Suprapubic skin (tissue), 4 donors: ENCODE measurements at regions not wholly inside any gene's neighbourhood (a gene's known extent, or its start where the extent isn't known, plus 50 kb on each side); places are given as distances from the start of the nearest gene placed in this dataset.

ENCODE experiments used
- DNase-seq, 2 donors: peaks; one replicate each; pipeline ENCODE4 v3.0.0-alpha.2; 2019; ENCODE audit warnings: low spot score in 2 of 2
- H3K27ac ChIP-seq: fragments of 200-600 bp; sonication (generic); one replicate; pipeline ENCODE4 v1.5.1; 2019
- H3K27me3 ChIP-seq: fragments of 200-600 bp; sonication (generic); one replicate; pipeline ENCODE4 v1.5.1; 2019
- H3K36me3 ChIP-seq: fragments of 200-600 bp; sonication (generic); one replicate; pipeline ENCODE4 v1.5.1; 2019
- H3K4me1 ChIP-seq: fragments of 200-600 bp; sonication (generic); one replicate; pipeline ENCODE4 v1.5.1; 2019
- H3K4me3 ChIP-seq: fragments of 200-600 bp; sonication (generic); one replicate; pipeline ENCODE4 v1.5.1; 2019; ENCODE audit warnings: mild to moderate bottlenecking
- H3K9me3 ChIP-seq: fragments of 200-600 bp; sonication (generic); one replicate; pipeline ENCODE4 v1.5.1; 2019
- EP300 ChIP-seq: sonication (generic); formaldehyde crosslinking; IDR thresholded peaks from one replicate; pipeline ENCODE4 v1.6.1; 2017; ENCODE audit warnings: antibody characterized with exemption
- POLR2A ChIP-seq, 2 donors: fragments of 450-650 bp; IDR thresholded peaks; one replicate each; pipeline ENCODE4 v1.6.1; 2017; ENCODE audit warnings: antibody characterized with exemption in 2 of 2, mild to moderate bottlenecking in 2 of 2, moderate library complexity in 2 of 2
- POLR2AphosphoS5 ChIP-seq, 3 donors: sonication (generic); formaldehyde crosslinking; IDR thresholded peaks; one replicate each; pipeline ENCODE4 v1.6.1; 2017; ENCODE audit warnings: antibody characterized with exemption in 3 of 3
- WGBS: methylation state at CpG from one replicate; pipeline ENCODE4 v1.1.5; 2018; 5-methylcytosine and 5-hydroxymethylcytosine counted together
- TF ChIP-seq, protein P1 (sequence below), 2 donors: fragments of 200-600 bp in 1 of 2; fragments of 450-650 bp in 1 of 2; sonication (generic) in 1 of 2; IDR thresholded peaks; one replicate each; pipeline ENCODE4 v1.5.1; 2016 to 2019; ENCODE audit warnings: antibody characterized with exemption in 2 of 2, mild to moderate bottlenecking in 1 of 2, moderate library complexity in 1 of 2

DNA sequence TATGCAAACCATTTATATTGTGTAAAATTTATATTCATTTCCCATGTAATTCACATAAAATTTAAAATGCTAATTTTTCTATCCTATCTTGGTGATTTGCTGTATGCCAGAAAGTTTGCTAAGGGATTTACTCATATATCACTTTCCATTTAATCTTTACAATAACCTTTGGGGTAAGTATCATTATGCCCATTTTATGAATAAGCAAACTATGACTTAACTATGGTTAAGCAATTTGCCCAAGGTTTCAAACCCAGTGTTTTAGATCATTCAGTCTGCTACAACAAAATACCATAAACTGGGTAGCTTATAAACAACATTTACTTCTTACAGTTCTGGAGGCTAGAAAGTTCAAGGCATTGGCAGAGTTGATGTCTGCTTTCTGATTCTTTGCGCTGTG lies 246.4 kb upstream of the TMEM161B start:
- H3K4me3 ChIP-seq: no peak overlapping the region
- no peak for DNase-seq
- no peak for TF ChIP-seq POLR2A (IDR thresholded peaks at IDR 0.05)
- TF ChIP-seq, protein P1, sequence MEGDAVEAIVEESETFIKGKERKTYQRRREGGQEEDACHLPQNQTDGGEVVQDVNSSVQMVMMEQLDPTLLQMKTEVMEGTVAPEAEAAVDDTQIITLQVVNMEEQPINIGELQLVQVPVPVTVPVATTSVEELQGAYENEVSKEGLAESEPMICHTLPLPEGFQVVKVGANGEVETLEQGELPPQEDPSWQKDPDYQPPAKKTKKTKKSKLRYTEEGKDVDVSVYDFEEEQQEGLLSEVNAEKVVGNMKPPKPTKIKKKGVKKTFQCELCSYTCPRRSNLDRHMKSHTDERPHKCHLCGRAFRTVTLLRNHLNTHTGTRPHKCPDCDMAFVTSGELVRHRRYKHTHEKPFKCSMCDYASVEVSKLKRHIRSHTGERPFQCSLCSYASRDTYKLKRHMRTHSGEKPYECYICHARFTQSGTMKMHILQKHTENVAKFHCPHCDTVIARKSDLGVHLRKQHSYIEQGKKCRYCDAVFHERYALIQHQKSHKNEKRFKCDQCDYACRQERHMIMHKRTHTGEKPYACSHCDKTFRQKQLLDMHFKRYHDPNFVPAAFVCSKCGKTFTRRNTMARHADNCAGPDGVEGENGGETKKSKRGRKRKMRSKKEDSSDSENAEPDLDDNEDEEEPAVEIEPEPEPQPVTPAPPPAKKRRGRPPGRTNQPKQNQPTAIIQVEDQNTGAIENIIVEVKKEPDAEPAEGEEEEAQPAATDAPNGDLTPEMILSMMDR (IDR thresholded peaks at IDR 0.05): no peak
- TF ChIP-seq EP300: no peak
- TF ChIP-seq POLR2AphosphoS5 (IDR thresholded peaks at IDR 0.05): no peak
- no peaks in the 10 kb centered on the region for H3K9me3 ChIP-seq
- H3K27me3 ChIP-seq: peaks cover 5% of the 10 kb centered on the region
- 100% methylated on average over 1 of the region's 1 CpG for WGBS
- H3K27ac ChIP-seq: no peak overlapping the region
- H3K4me1 ChIP-seq: no peaks in the 10 kb centered on the region
- no peaks in the 10 kb centered on the region for H3K36me3 ChIP-seq

DNA sequence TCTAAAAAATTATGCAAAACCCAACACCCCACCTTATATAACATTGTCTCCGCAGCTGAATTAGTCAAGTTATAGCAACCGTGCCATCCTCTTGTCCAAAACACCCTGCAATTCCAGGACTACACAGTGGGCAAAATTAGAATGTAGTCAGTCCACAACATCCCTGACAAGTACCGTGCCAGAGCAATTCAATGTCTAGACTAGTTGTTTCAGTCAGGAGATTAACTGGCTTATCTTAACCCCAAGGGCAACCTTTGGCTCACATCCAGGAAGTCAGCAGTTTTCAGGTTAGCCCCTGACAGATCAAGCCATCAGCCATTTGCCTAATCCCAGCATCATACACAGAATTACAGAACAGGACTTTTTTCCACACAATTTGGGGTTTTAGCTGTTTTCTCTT lies 240.8 kb upstream of the TMEM161B start:
- Histone ChIP-seq H3K27me3 (peaks cover 5% of the 10 kb centered on the region), H3K36me3 (no peaks in the 10 kb centered on the region), H3K9me3 (no peaks in the 10 kb centered on the region), H3K4me3 (no peak overlapping the region), H3K4me1 (no peaks in the 10 kb centered on the region), H3K27ac (no peak overlapping the region)
- 43% methylated on average over 3 of the region's 3 CpGs for WGBS
- no peak for DNase-seq
- TF ChIP-seq, protein P1 (IDR thresholded peaks at IDR 0.05): no peak
- no peak for TF ChIP-seq EP300
- TF ChIP-seq POLR2AphosphoS5 (IDR thresholded peaks at IDR 0.05): no peak
- no peak for TF ChIP-seq POLR2A (IDR thresholded peaks at IDR 0.05)

DNA sequence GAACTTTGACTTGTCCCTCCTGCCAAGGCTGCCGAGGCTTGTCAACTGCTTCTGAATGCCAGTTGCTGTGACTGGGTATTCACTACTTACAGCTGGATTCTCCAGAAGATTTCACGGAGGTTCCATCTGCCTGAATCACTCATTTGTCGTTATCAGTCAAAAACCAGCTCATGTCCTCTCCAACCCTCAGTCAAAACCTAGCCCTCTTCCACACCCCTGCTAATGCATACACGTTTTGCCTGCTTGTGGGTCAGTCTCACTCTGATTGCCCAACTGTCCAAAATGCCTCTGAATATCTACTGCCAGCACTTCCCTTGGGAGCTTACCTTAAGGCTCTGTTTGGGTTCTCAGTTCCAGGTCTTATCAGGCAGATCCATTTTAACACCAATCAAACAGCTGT lies 238.6 kb upstream of the TMEM161B start:
- Histone ChIP-seq H3K27ac (no peak overlapping the region), H3K27me3 (no peaks in the 10 kb centered on the region), H3K36me3 (no peaks in the 10 kb centered on the region), H3K4me3 (no peak overlapping the region), H3K9me3 (no peaks in the 10 kb centered on the region), H3K4me1 (no peaks in the 10 kb centered on the region)
- WGBS: 84% methylated on average over 4 of the region's 4 CpGs
- TF ChIP-seq POLR2A (IDR thresholded peaks at IDR 0.05): no peak
- TF ChIP-seq POLR2AphosphoS5 (IDR thresholded peaks at IDR 0.05): no peak
- TF ChIP-seq EP300: no peak
- TF ChIP-seq, protein P1 (IDR thresholded peaks at IDR 0.05): no peak
- DNase-seq: no peak

DNA sequence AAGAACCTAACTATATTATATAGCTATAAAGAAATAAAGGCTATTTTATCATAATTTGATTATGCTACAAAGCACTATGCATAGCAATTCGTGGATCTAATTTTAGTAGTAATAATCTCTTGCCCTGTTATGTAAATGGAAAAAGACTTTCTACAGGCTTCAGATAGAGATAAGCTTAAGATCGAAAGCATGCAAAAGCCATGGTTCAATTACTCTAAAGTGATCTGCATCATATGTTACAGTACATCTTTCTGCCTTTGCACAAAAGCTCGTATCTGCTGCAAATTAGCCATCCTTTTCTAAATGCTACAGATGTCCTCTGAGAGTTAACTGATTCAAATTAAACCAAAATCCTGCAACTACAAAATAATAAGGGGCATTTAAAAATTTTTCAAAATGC lies 234.8 kb upstream of the TMEM161B start:
- no peak overlapping the region for H3K27ac ChIP-seq
- no peak for TF ChIP-seq POLR2A (IDR thresholded peaks at IDR 0.05)
- TF ChIP-seq POLR2AphosphoS5 (IDR thresholded peaks at IDR 0.05): no peak
- TF ChIP-seq, protein P1 (IDR thresholded peaks at IDR 0.05): no peak
- TF ChIP-seq EP300: no peak
- no peaks in the 10 kb centered on the region for H3K9me3 ChIP-seq
- no peak overlapping the region for H3K4me3 ChIP-seq
- no peaks in the 10 kb centered on the region for H3K27me3 ChIP-seq
- H3K4me1 ChIP-seq: no peaks in the 10 kb centered on the region
- 67% methylated on average over 3 of the region's 3 CpGs for WGBS
- DNase-seq: no peak
- H3K36me3 ChIP-seq: no peaks in the 10 kb centered on the region

DNA sequence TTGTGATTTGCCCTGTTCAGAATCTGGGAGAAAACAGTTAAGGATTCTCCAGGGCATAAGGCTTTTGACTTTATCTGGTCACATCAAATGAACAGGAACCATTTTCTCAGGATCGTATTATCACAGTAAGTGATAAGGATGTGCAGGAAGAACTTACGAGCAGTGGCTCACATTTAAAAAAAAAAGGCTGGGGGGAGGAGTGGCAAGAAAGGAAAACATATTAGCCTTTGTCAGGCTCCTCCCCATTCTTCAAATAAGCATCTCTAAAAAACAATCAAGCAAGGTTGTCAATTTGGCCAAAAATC lies 234.3 kb upstream of the TMEM161B start:
- Histone ChIP-seq H3K4me3 (peak overlapping the region; percentile 45), H3K4me1 (no peaks in the 10 kb centered on the region), H3K27me3 (no peaks in the 10 kb centered on the region), H3K27ac (no peak overlapping the region), H3K9me3 (no peaks in the 10 kb centered on the region), H3K36me3 (no peaks in the 10 kb centered on the region)
- DNase-seq: no peak
- TF ChIP-seq, protein P1 (IDR thresholded peaks at IDR 0.05): no peak
- TF ChIP-seq POLR2A (IDR thresholded peaks at IDR 0.05): no peak
- 32% methylated on average over 2 of the region's 2 CpGs for WGBS
